RWPE1 (cell line): ENCODE measurements at regions not wholly inside any gene's neighbourhood (a gene's known extent, or its start where the extent isn't known, plus 50 kb on each side); places are given as distances from the start of the nearest gene placed in this dataset.

ENCODE experiments used
- CTCF ChIA-PET: fragments of 350-600 bp; sonication (Branson Sonifier 250); formaldehyde crosslinking; extraction: SDS; loops from one replicate; lab custom pipeline; 2021; lab: Yijun Ruan, JAX
- POLR2A ChIA-PET: fragments of 400-600 bp; formaldehyde crosslinking; extraction: SDS; loops from one replicate; lab custom pipeline; 2020; ENCODE audit warnings: antibody characterized with exemption; ENCODE audit not compliant: low non-redundant PET; lab: Yijun Ruan, JAX
- DNase-seq: peaks from one replicate; pipeline ENCODE4 v3.0.0; 2012; ENCODE audit warnings: low spot score
- H3K27ac ChIP-seq: fragments of 450-650 bp; 2 replicates; pipeline ENCODE4 v1.5.1; 2017
- CTCF ChIP-seq: fragments of 450-650 bp; conservative IDR thresholded peaks from 2 replicates; pipeline ENCODE4 v1.5.1; 2017; ENCODE audit warnings: low read depth, mild to moderate bottlenecking

- no peak for DNase-seq
- no peak for TF ChIP-seq CTCF
- POLR2A ChIA-PET, result no interaction called here
- CTCF ChIA-PET, result no interaction called here
- H3K27ac ChIP-seq, result no peak overlapping the region
These were observed 513.6 kb downstream of the METTL15 start for GRCh38 chr11:28621753-28622152.

- no peak overlapping the region for H3K27ac ChIP-seq
- ChIA-PET POLR2A (no interaction called here), CTCF (no interaction called here)
- peak; percentile 59 for DNase-seq
- TF ChIP-seq CTCF, result no peak
These were observed 511.8 kb downstream of the METTL15 start for GRCh38 chr11:28619846-28620540.

GRCh38 chr11:28618416-28618815 lies 510.2 kb downstream of the METTL15 start:
- H3K27ac ChIP-seq, result no peak overlapping the region
- no peak for TF ChIP-seq CTCF
- no peak for DNase-seq
- CTCF ChIA-PET, result no interaction called here
- POLR2A ChIA-PET, result no interaction called here

GRCh38 chr11:28616160-28616965 lies 508.2 kb downstream of the METTL15 start:
- TF ChIP-seq CTCF, result no peak
- no peak for DNase-seq
- no peak overlapping the region for H3K27ac ChIP-seq
- CTCF ChIA-PET, result no interaction called here
- POLR2A ChIA-PET, result no interaction called here

GRCh38 chr11:28615542-28615941 lies 507.4 kb downstream of the METTL15 start:
- DNase-seq, result no peak
- no peak for TF ChIP-seq CTCF
- POLR2A ChIA-PET, result no interaction called here
- CTCF ChIA-PET, result no interaction called here
- no peak overlapping the region for H3K27ac ChIP-seq

GRCh38 chr11:28606930-28607329 lies 498.7 kb downstream of the METTL15 start:
- no peak for DNase-seq
- CTCF ChIA-PET, result no interaction called here
- H3K27ac ChIP-seq, result no peak overlapping the region
- no peak for TF ChIP-seq CTCF
- POLR2A ChIA-PET, result no interaction called here
